GM12878 (cell line): ENCODE measurements at regions not wholly inside any gene's neighbourhood (a gene's known extent, or its start where the extent isn't known, plus 50 kb on each side); places are given as distances from the start of the nearest gene placed in this dataset.

Source experiments
- ATAC-seq: fragments of 200-7000 bp; cut with Tn5 transposase; 3 replicates; pipeline ENCODE4 v1.9.1; 2020; ENCODE audit warnings: mild to moderate bottlenecking, moderate library complexity
- BruUV-seq: library from RNA; stranded (reverse); fragments of 400-500 nt; replicated peaks from 2 replicates; lab custom pipeline; 2021; lab: Mats Ljungman, UMichigan
- CTCF ChIA-PET: fragments of 300-600 bp; sonication (Branson Sonifier 250); formaldehyde crosslinking; extraction: SDS; loops from one replicate; lab custom pipeline; 2021; ENCODE audit warnings: inconsistent platforms; lab: Yijun Ruan, JAX
- POLR2A ChIA-PET: fragments of 350-600 bp; formaldehyde crosslinking; extraction: SDS; loops from one replicate; lab custom pipeline; 2021; ENCODE audit warnings: inconsistent platforms; lab: Charles Lee
- RAD21 ChIA-PET: fragments of 300-600 bp; sonication (Branson Sonifier 250); formaldehyde crosslinking; loops from one replicate; lab custom pipeline; 2023; ENCODE audit warnings: antibody characterized with exemption; ENCODE audit not compliant: unreplicated experiment; lab: Charles Lee
- SMC1A ChIA-PET: fragments of 300-600 bp; sonication (Branson Sonifier 250); formaldehyde crosslinking; loops from one replicate; lab custom pipeline; 2023; ENCODE audit not compliant: unreplicated experiment, uncharacterized antibody; lab: Charles Lee
- DNase-seq: peaks from one replicate; pipeline ENCODE4 v3.0.0-alpha.2; 2011; ENCODE audit warnings: low read depth, low spot score
- FAIRE-seq: peaks from 3 replicates; lab custom pipeline; 2011; peaks lifted over from hg19 to GRCh38; lab: Jason Lieb, UNC
- H2AFZ ChIP-seq: 2 replicates; pipeline ENCODE4 v1.6.0; 2011; ENCODE audit warnings: low read depth, low read length, control low read depth; ENCODE audit not compliant: control insufficient read depth
- H3K27ac ChIP-seq: 2 replicates; pipeline ENCODE4 v1.5.1; 2011; ENCODE audit warnings: control low read depth; ENCODE audit not compliant: control insufficient read depth, insufficient read depth
- H3K27me3 ChIP-seq, 2 experiments: replicated peaks in 1 of 2; 2 replicates each; pipeline versions ENCODE4 v1.6.0 to v1.6.1; 2011; ENCODE audit warnings: low read length in 1 of 2; ENCODE audit not compliant: control insufficient read depth in 2 of 2, insufficient read depth in 2 of 2
- H3K36me3 ChIP-seq, 2 experiments: 2 replicates each; pipeline ENCODE4 v1.5.1; 2011; ENCODE audit warnings: low read length in 1 of 2; ENCODE audit not compliant: control insufficient read depth in 2 of 2, insufficient read depth in 2 of 2
- H3K4me1 ChIP-seq: 2 replicates; pipeline ENCODE4 v1.6.1; 2011; ENCODE audit warnings: mild to moderate bottlenecking, low read length, moderate library complexity, mixed read lengths; ENCODE audit not compliant: control insufficient read depth, insufficient read depth
- H3K4me2 ChIP-seq: 2 replicates; pipeline ENCODE4 v1.6.0; 2011; ENCODE audit warnings: control low read depth; ENCODE audit not compliant: control insufficient read depth, insufficient read depth
- H3K4me3 ChIP-seq: fragments of 200-600 bp; sonication (generic); 2 replicates; pipeline ENCODE4 v1.5.1; 2016
- H3K79me2 ChIP-seq: 2 replicates; pipeline ENCODE4 v1.6.0; 2011; ENCODE audit warnings: low read length; ENCODE audit not compliant: control insufficient read depth, insufficient read depth
- H3K9ac ChIP-seq: 2 replicates; pipeline ENCODE4 v1.8.0; 2011; ENCODE audit warnings: low read length, control low read depth, mixed read lengths; ENCODE audit not compliant: control insufficient read depth, insufficient read depth
- H3K9me3 ChIP-seq: replicated peaks from 3 replicates; pipeline ENCODE4 v1.5.1; 2011; ENCODE audit warnings: mild to moderate bottlenecking, low read length; ENCODE audit not compliant: control insufficient read depth, insufficient read depth
- H4K20me1 ChIP-seq: 2 replicates; pipeline ENCODE4 v1.6.0; 2011; ENCODE audit not compliant: control insufficient read depth, insufficient read depth
- DPF2 ChIP-seq: fragments of 450-650 bp; IDR thresholded peaks from 2 replicates; pipeline ENCODE4 v1.6.1; 2017; ENCODE audit warnings: mild to moderate bottlenecking
- ESRRA ChIP-seq: IDR thresholded peaks from 2 replicates; pipeline ENCODE4 v1.6.1; 2012; ENCODE audit warnings: mild to moderate bottlenecking, low read length, improper control_type of control experiment
- FOS ChIP-seq: IDR thresholded peaks from 3 replicates; pipeline ENCODE4 v1.6.1; 2011; ENCODE audit warnings: borderline replicate concordance; ENCODE audit not compliant: insufficient read length; ENCODE audit errors: extremely low read depth
- NFYA ChIP-seq: IDR thresholded peaks from 2 replicates; pipeline ENCODE4 v1.6.1; 2011; ENCODE audit warnings: low read depth, mild to moderate bottlenecking, low read length, improper control_type of control experiment, borderline replicate concordance
- NRF1 ChIP-seq: conservative IDR thresholded peaks from 2 replicates; pipeline ENCODE4 v1.6.1; 2011; ENCODE audit warnings: mild to moderate bottlenecking, low read depth, low read length, improper control_type of control experiment
- POLR2AphosphoS5 ChIP-seq: IDR thresholded peaks from 2 replicates; pipeline ENCODE4 v1.6.1; 2011; ENCODE audit warnings: mild to moderate bottlenecking, low read length, inconsistent platforms
- RB1 ChIP-seq: fragments of 450-650 bp; formaldehyde crosslinking; IDR thresholded peaks from 2 replicates; pipeline ENCODE4 v1.6.1; 2017; ENCODE audit warnings: mild to moderate bottlenecking, borderline replicate concordance
- RELB ChIP-seq: fragments of 450-650 bp; IDR thresholded peaks from 2 replicates; pipeline ENCODE4 v1.6.1; 2017; ENCODE audit warnings: low read depth, mild to moderate bottlenecking, moderate library complexity
- SUPT20H ChIP-seq: IDR thresholded peaks from 2 replicates; pipeline ENCODE4 v1.6.1; 2011; ENCODE audit warnings: low read depth, mild to moderate bottlenecking, low read length, moderate library complexity, borderline replicate concordance; ENCODE audit not compliant: control insufficient read depth
- TBL1XR1 ChIP-seq: IDR thresholded peaks from 2 replicates; pipeline ENCODE4 v1.6.1; 2012; ENCODE audit warnings: low read depth, low read length, improper control_type of control experiment
- WGBS: methylation state at CpG from one replicate; pipeline ENCODE4 v1.1.6; 2016; ENCODE audit warnings: low lambda C conversion rate; ENCODE audit not compliant: insufficient replicate concordance, insufficient coverage; ENCODE audit errors: missing lambda C conversion rate; 5-methylcytosine and 5-hydroxymethylcytosine counted together
- in situ Hi-C: fragments of 300-500 bp; cut with MboI; formaldehyde crosslinking; loops from 9 replicates; pipeline ENCODE4 v1.14.3; 2018; ENCODE audit warnings: mixed read lengths
- intact Hi-C: fragments of 100-400 bp; cut with micrococcal nuclease; formaldehyde crosslinking; loops from one replicate; pipeline ENCODE4 v1.14.2; 2022; ENCODE audit not compliant: unreplicated experiment
- TF ChIP-seq, protein P1 (sequence below): IDR thresholded peaks from 2 replicates; pipeline ENCODE4 v1.6.1; 2011; ENCODE audit warnings: borderline replicate concordance, low read depth, mild to moderate bottlenecking, moderate library complexity, low read length; ENCODE audit not compliant: insufficient read depth, poor library complexity, severe bottlenecking

DNA sequence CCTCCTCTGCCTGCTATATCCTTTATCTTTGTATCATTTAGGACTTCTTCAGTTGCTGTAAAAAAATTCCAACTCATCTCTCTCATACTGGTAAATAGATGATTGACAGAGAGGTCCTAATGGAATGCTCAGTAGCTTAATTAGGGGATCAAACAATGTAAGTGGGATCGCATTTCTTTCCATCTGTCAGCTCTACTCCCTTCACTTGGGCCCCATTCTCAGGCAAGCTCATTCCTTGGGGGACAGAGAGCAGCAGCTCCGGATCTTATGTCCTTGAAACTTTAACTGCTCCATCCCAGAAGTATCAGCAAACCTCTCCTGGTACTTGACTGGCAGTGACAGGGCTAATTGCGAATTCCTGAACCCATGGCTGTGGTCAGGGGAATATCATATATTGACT lies 146.7 kb downstream of the YTHDC2 start (continued):
- TF ChIP-seq FOS: no peak
- TF ChIP-seq SUPT20H: no peak
- TF ChIP-seq, protein P1, sequence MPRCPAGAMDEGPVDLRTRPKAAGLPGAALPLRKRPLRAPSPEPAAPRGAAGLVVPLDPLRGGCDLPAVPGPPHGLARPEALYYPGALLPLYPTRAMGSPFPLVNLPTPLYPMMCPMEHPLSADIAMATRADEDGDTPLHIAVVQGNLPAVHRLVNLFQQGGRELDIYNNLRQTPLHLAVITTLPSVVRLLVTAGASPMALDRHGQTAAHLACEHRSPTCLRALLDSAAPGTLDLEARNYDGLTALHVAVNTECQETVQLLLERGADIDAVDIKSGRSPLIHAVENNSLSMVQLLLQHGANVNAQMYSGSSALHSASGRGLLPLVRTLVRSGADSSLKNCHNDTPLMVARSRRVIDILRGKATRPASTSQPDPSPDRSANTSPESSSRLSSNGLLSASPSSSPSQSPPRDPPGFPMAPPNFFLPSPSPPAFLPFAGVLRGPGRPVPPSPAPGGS: no peak

GRCh38 chr5:113660706-113661250 lies 147.3 kb downstream of the YTHDC2 start:
- no peak for TF ChIP-seq DPF2
- TF ChIP-seq POLR2AphosphoS5: no peak
- TF ChIP-seq RB1: no peak
- no peak for TF ChIP-seq NFYA
- no peak for TF ChIP-seq RELB
- no peak for TF ChIP-seq NRF1
- TF ChIP-seq ESRRA: no peak
- TF ChIP-seq TBL1XR1: no peak
- in situ Hi-C loops: no loop called here
- RAD21 ChIA-PET: interaction anchor here (2.3 kb wide), 1 partner anchor 49 kb away, joined by 11 read pairs; no protein-coding TSS in a partner anchor
- H3K4me1 ChIP-seq: no peaks in the 10 kb centered on the region
- 45% methylated on average over 1 of the region's 1 CpG for WGBS
- FAIRE-seq: no peak
- CTCF ChIA-PET: interaction anchor here (6.7 kb wide), 1 partner anchor 48 kb away, joined by 115 read pairs; no protein-coding TSS in a partner anchor
- H3K4me2 ChIP-seq: no peak overlapping the region
- POLR2A ChIA-PET: no interaction called here
- no peaks in the 10 kb centered on the region for H3K27me3 ChIP-seq
- no peaks in the 10 kb centered on the region for H3K36me3 ChIP-seq
- ATAC-seq: no peak
- H3K9me3 ChIP-seq: no peaks in the 10 kb centered on the region
- no peaks in the 10 kb centered on the region for H3K79me2 ChIP-seq
- no peak overlapping the region for H2AFZ ChIP-seq
- SMC1A ChIA-PET: interaction anchor here (0.6 to 5.9 kb wide), 2 partner anchors 31 to 48 kb away, joined by 3 to 38 read pairs; no protein-coding TSS in a partner anchor
- H4K20me1 ChIP-seq: no peaks in the 10 kb centered on the region
- H3K9ac ChIP-seq: no peak overlapping the region
- no TSS peak for BruUV-seq
- H3K4me3 ChIP-seq: no peak overlapping the region
- intact Hi-C loops: no loop called here
- DNase-seq: no peak
- H3K27ac ChIP-seq: no peak overlapping the region
